ENCODE measurements at regions not wholly inside any gene's neighbourhood (a gene's known extent, or its start where the extent isn't known, plus 50 kb on each side); places are given as distances from the start of the nearest gene placed in this dataset.

DNA sequence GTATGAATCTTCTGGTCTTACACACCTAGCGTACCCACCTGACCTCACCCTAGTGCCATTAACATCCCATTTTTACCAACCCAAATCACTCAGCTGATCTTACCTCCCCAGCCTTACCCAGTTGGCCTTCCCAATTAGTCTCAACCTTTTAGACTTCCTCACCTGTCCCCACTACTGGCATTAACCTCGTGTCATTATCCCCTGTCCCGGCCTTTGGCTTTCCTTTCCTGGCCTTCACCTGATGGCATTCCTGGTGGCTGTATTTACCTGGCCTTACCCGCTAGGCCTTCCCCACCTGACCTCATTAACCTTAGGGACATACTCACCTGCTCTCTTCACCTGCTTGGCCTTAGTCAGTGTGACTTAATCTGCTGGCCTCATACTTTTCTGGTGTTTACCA lies 104.1 kb downstream of the IL12A start:
- TF ChIP-seq ZFP3 (CRISPR knock-in tag; IDR thresholded peaks at IDR 0.05) (no peak), GLIS3 (CRISPR knock-in tag; IDR thresholded peaks at IDR 0.05) (no peak), ARNTL (CRISPR knock-in tag; IDR thresholded peaks at IDR 0.05; ENCODE audit: borderline replicate concordance, low read depth) (no peak), ESRRG (CRISPR knock-in tag; IDR thresholded peaks at IDR 0.05) (no peak)
- TF ChIP-seq, protein P1, sequence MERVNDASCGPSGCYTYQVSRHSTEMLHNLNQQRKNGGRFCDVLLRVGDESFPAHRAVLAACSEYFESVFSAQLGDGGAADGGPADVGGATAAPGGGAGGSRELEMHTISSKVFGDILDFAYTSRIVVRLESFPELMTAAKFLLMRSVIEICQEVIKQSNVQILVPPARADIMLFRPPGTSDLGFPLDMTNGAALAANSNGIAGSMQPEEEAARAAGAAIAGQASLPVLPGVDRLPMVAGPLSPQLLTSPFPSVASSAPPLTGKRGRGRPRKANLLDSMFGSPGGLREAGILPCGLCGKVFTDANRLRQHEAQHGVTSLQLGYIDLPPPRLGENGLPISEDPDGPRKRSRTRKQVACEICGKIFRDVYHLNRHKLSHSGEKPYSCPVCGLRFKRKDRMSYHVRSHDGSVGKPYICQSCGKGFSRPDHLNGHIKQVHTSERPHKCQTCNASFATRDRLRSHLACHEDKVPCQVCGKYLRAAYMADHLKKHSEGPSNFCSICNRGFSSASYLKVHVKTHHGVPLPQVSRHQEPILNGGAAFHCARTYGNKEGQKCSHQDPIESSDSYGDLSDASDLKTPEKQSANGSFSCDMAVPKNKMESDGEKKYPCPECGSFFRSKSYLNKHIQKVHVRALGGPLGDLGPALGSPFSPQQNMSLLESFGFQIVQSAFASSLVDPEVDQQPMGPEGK (CRISPR knock-in tag; IDR thresholded peaks at IDR 0.05; ENCODE audit: borderline replicate concordance), result no peak

All from SK-N-SH treated with all-trans-retinoic acid at 6 μM for 48 hours (cell line).